Colon (tissue), 2 donors: ENCODE measurements at regions not wholly inside any gene's neighbourhood (a gene's known extent, or its start where the extent isn't known, plus 50 kb on each side); places are given as distances from the start of the nearest gene placed in this dataset.
"Not testable (repeated sequence)": the region's sequence is repeated elsewhere in the genome, so short reads cannot be mapped to it uniquely, and the experiment has no call there.

Source experiments
- FAIRE-seq: peaks from 2 replicates; lab custom pipeline; 2012; peaks lifted over from hg19 to GRCh38; lab: Jason Lieb, UNC
- donor health status: control.
- donor health status: control.

DNA sequence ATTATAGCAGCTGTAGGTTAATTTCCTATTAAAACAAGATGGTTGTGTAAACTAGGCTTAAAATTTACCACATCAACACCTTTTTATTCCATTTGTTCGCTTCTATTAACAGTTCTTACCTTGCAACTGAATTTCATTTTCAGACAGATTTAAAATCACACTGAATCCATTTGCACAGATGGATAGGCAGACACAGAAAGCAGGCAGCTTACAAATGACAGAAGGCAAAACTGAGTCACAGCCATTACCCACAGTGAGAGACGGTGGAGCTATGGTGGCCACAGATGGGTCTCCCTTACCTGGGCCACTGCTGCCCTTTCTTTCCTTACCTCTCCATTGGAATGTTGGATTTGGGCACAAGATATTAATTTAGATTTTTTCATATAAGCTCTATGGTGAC, 1567.8 kb upstream of the SLC10A2 start:
- FAIRE-seq, result no peak

DNA sequence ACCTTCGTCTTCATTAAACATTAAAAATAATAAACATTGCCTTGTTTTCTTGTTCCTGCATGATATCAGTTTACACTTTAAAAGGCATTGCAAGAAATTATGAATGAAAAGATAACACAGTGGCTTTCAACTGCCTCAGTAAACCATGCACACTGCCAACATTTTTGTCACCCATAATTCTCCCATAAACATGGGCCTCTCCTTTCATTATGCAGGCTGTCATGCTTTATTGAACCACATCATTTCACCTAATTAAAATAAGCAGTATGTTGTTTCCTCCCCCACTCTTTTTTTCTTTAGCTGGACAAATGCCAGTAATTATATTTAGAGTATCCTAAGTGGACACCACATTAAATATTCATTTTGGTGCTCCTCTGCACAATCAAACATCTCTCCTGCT, 1566.5 kb upstream of the SLC10A2 start:
- FAIRE-seq, result no peak

DNA sequence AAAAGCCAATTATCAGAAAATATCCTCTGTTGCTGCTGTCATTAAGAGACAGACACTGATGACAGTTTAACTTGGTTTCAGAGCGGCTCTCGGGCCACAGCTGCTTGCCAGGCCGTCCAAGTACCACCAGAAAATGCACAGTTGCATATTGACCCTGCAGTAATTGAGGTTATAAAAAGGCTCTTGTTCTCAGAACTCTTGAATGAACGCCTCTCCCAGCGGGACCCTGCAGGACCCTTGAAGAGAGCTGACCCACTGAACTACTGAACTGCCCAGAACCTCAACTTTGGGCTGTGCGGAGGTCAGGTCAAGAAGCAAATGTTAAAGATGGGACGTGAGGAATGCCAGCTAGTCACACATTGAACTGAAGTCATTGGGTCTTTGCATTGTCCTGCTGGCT, 1559.0 kb upstream of the SLC10A2 start:
- no peak for FAIRE-seq

DNA sequence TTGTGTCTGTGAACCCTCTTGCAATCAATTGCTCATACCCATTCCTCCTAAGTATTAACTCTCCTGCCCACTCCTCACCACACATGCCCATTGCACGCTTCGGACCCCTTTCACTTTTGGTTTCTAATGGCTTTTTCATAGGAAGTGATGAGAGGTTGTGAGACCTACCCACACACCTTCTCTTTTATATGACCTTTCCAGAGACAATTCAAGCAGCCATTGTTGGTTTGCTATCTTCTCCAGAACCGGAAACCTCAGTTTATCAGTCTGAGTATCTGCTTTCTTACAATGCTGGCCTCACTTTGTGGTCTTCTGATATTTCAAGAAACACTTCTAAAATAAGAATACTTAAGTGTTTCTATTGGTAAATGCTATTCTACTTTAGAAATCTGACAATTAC, 1550.8 kb upstream of the SLC10A2 start:
- FAIRE-seq, result no peak

DNA sequence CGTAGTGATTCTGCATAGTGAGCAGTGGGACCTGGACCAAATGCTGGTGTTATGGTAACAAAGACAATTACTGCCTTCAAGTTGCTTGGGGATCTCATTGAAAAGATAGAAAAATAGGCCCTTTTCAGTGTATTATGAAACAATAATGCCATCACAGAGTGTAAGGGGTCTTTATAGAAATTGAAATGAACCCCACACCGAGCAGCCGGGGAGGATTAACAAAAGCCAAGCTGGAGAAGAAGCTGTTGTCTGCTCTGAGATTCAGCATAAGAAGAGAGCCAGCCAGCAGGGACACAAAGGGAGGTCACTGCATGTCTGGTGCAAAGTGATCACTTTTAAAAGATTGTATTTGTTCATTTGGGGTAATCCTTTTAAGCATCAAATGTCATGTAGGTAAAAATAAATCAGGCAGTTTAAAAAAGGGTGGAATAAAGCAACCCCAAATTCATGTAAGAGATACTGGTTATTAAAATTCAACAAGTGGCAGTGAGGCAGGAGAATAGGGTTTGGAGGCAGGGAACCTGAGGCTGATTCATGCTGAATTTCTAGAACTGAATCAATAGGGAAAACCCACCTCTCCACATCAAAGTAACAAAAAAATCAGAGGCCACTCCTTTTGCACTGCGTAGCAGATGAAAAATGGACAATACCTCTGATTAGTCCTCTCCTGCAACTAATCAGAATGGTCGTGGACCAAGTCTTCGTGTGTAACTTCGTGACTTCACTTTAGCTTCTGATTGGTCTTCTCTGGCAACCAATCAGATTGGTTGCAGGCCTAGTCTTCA, 1548.3 kb upstream of the SLC10A2 start:
- no peak for FAIRE-seq

DNA sequence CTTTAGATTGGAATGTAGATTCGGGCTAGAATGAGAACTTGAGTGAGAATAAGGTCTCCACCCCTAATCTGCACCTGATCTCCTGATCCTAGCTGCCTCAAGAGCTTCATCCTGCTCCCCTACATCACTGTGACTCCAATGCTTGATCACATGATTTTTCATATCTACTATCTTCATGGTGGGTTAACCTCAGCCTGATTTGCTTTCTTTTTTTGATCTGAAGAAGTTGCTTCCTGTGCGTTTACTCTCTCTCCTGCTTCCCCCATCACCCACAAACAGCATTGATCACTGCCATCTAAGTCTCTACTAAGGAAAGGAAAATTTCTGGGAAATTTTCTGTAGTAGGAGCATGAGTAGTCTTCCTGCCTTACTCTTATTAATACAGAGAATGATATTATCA, 1542.1 kb upstream of the SLC10A2 start:
- no peak for FAIRE-seq

DNA sequence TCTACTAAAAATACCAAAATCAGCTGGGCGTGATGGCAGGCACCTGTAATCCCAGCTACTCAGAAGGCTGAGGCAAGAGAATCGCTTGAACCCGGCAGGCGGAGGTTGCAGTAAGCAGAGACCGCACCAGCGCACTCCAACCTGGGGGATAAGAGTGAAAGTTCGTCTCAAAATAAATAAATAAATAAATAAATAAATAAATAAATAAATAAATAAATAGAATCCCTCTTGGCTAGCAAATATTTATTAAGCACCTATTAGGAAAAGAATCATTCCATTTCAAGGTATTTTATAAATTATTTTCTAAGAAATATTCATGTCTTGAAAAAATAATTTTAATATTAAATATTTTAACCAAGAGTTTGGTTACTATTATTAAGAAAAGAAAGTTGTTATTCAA, 1539.2 kb upstream of the SLC10A2 start:
- not testable (repeated sequence) for FAIRE-seq

DNA sequence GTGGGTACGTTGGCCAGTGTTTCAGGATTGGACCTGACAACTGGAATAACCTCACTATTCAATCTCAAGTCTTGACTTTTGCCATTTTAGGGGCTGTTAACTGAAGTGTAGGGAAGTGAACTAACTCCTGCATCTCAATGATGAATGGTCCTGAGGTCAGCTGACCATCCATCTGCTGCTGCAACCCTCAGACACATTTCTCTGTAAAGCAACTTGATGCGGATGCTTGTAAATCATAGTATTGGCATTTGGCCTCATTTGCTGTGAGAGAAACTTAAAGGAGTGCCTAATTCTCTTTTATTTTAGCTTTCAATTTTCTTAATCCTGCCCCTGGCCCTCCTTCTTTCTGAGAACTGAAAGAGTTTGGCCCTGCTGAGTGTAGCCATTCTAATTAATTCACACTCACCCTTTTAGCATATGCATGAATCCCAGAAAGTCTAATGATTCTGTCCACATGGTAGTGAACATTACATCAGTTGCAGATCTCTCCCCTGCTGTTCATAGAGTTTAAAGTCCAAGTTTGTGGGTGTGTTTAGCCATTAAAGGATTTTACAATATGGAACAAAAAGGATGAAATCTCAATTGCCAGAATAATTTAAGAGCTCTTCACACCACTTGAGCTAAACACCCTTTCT, 1531.4 kb upstream of the SLC10A2 start:
- FAIRE-seq, result peak; percentile 5

DNA sequence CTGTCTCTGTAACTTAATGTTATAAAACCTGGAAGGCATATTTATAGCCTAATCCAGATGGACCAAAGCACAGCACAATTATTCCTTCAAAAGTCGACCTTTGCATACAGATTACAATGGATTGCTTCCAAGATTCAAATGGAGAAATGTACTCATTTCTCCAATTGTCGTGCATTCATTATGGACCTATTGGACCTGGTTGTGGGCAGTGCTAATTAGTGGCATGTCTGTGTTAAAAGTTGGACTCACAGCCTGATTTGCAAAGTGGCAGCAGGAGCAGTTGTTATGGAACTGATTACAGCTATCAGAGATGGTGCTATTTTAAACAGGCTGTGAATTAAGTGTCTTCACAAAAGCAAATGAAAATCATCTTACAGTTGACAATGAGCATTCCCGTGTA, 1529.3 kb upstream of the SLC10A2 start:
- FAIRE-seq, result no peak

DNA sequence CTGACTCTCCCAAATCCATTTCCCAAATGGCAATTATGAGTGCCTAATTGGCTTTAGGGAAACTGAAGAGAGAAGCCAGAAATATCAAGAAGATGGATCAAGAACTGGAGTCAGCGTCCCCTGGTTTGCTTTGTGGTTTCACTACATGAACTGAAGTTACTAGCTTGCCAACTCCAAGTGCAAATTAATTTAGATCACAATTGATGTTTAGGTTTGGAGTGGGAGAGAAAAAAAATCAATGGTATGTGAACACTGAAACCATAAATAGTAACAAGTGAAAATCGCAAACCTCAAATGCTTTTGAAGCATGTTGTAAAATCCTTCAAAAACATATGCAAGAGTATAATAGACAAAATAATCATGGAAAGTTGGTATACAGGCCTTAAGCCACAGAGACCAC, 1528.6 kb upstream of the SLC10A2 start:
- FAIRE-seq, result no peak

DNA sequence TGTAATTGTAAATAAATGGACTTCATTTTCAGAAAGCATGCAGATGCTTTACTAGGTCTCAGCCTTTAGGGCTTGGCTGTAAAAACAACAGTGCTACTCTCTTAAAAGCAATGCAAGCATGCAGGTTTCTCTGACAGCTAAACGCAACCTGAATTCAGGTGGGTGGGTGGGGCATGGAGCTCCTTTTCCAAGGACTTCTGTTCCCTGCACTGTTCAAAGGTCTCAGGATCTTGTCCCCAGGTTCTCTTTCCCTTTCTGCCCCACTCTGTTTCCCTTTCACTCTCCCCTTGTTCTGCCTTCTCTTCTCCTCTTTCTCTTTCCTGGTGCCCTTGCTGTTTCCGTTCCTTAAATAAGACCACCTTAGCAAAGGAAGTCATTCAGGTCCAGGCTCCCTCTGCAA, 1527.5 kb upstream of the SLC10A2 start:
- FAIRE-seq, result no peak

DNA sequence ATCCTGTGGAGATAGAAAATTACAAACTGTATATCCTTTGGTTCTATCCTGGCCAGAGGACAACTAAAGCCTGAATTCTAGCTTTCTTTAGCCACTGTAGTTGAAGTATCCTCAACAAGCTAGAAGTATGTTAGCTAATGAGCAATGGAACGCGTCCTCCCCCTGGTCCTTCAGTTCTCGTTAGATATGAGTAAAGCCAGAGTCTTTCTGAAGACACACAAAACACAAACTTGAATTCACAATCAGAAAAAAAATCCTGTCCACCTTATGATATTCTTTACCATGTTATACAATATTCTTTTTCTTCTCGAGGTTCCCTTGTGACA, 1527.0 kb upstream of the SLC10A2 start:
- no peak for FAIRE-seq

DNA sequence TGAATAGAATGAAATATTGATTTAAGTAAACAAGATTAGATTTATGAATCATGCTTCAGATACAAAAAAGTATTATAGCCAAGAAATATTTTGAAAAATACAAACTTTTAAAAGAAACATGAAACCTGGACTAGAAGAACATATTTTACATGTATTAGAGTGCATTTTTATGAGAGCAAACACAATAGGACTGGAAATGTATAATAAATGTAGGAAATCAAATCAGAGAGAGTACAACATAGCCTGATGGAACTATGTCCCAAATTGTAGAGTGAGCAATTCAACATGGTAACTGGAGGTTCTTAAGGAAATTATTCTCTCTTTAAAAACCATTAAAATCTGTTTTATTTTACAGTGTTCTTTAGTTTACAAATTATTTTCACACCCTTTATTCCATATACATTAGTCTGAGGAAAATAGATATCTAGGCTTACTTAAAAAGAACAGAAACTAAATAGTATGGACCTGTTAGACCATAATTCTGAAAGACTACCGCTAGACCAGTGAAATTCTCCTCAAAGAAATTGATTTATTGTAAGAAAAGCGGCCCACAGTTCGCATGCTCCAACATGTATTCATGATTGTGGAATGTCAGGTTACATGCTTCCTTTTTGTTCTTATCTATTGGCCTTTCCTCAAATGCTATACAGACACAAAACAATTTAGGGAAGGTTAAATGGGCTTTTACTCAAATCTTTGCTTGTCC, 1526.5 kb upstream of the SLC10A2 start:
- no peak for FAIRE-seq

DNA sequence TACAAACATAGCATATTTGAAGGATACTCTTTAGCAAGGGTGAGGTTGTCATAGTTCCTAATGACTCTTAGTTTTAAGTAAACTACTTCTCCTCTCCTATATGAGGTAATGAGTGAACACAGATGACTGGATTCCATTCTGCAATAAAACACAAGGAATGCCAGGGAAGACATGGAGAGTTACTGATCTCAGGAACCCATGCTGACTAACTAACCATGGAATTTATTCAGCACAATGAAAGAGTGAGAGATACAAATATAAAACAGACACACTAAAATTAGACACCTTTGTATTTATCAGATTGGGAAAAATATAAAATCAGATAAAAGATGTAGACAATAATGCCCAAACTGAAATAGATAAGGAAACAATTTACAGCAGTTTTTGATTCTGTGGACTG, 1525.9 kb upstream of the SLC10A2 start:
- no peak for FAIRE-seq

DNA sequence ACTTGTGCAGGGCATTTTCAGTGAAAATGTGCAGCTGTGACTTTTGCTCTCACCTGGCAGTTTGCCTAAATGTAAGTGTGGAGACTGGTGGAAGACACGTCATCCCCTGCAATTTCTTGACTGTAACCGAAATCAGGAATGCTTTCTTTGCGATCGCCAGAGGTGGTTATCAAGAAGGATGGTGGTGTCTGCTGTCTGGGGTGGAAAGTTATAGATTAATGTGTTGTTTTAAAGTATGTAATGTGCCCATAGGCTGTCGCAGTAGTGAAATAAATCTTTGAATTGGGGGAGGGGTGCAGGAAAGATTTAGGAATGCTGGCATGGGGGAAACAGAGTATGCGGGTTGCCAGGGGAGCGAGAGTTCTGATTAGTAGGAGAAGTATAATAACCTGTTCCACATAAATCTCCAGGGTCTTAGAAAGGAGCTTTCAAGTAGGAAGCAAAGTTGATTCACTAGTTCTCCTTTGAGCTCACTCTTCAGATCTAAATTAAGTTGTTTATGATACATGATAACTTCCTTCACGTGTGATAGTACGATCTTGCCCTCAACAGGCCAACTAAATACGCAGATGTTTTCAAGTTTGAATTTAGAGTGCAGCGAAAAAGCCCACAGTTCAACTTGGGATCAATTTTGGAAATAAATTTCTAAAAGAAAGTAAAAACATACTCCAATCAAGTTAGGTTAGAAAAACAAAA, 1520.0 kb upstream of the SLC10A2 start:
- FAIRE-seq, result no peak

DNA sequence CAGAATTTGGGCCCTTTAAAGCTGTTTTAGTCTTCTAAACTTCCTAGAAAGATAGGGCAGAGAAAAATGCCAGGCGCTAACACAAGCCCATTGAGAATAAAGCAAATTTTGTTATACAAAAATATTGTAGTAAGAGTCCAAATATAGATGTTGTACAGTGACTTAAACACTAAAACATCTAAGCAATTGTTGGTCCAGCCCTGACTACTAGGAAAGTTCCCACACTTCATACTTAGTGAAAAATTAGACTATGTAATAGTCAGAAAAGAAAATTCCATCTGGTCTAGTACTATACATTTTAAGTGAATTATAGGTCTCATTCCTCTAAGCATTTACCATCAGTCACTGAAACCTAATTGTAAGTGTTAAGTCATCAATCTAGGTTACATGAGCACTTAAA, 1518.3 kb upstream of the SLC10A2 start:
- no peak for FAIRE-seq

DNA sequence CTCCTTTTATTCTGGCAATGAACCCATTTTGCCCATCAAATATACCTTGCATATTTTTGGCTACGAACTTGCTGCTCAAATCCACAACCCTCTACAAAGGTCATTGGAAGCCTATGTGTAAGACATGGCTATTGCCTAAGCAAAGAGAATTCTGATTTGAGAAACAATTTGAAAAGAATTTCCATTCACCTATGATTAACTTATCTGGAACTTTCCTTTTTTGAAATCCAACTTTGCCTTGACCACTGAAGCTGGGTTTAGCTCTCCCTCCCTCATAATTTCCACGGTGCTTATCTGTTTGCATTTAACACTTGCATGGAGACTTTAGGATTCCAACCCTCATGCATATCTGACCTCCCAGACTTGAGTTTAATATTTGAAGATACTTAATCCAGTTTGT, 1514.7 kb upstream of the SLC10A2 start:
- no peak for FAIRE-seq

DNA sequence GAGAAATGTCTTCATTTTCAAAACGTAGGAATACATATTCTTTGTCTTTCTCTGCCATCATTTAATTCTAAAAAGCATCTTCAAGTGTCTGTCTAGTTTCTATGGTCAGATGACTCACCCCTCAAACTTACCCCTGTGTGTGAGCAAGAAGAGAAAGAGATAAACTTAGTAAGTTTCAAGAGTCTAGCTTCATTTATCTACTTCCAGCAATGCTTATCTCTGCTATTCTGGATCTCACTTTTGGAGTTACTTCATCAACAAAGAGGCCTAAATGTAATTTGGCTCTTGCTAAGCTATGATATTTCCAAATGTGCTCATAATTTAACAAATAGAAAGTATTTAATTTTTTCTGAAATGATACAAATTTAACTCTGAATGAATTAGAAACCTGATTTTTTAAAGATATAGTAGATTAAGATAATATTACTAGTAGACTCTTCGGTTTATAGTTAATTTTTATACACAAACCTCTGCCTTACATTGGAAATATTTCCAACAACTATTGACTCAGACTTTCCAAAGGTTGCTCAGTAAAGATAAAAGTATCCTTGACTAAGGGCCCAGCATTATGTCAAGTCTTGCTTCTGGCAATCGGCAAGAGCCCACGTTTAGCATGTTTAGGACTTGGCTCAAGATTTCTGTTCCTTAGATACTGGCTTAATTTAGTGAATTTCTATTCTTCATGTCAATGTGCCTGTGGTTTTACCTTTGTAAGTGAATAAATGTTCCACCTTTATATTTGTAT, 1511.0 kb upstream of the SLC10A2 start:
- no peak for FAIRE-seq

DNA sequence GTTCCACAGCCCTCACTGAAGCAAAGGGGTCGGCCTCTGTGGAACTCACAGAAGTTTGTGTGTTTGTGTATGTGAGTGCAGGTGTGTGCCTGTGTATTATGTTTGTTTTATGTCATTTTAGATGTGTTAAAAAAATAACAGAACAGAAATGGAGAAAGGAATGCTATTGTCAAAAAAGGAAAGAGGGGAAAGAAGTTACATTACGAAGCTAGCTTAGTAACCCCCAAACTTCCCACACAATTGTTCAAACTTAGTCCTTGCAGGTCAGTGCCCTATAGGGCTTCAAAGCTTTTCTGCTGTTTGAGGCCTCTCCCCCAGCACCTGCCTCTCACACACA, 1505.6 kb upstream of the SLC10A2 start:
- no peak for FAIRE-seq

DNA sequence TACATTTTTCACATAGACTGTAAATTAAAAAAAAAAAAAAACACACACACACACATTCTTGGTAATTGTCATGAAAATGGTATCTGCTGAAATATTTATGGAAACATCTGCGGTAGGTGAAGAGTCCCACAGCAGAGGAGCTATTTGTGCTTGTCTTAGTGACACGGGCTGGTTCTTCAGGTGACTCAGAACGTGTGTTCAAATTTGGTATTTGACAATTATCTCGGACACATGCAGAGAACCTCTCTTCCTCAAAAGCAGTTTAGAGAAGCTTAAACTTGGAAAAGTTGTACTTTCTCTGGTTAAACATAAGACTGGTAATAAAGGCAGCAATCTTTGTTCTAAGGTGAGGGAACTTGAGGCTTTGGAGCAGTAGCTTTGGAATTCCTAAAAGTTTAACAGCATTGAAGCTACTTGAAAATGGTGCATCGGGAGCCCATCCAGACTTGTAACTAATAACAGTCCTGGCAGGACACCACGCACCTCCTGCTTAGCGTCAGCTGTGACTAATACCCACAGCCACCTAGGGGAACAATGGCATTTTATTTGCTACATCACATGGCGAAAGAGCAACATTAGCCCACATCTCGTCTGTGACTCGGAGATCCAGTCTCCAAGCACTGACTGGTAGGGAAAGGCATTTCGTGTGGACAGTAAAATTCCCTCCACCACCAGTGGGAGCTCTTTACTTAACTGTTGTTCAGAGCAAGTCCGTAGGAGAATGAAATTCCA, 1505.1 kb upstream of the SLC10A2 start:
- no peak for FAIRE-seq

DNA sequence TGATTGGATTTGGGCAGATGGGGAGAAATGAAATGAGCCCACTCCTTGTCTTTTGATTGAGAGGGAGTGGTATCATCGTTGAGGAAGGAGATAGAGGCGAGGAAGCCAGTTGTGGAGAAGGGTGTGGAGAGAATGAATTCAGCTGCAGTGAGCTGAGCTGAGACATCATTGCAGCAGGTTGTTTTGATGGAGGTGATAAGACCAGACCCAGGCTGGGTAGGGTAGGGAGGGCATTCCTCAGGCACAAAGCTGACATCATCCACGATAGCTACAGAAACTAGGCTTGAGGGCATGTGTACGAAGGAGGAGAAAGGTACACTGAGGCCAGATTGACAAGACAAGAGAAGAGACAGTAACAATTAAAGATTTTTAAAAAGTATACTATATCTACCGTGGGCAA, 1500.9 kb upstream of the SLC10A2 start:
- FAIRE-seq, result no peak

DNA sequence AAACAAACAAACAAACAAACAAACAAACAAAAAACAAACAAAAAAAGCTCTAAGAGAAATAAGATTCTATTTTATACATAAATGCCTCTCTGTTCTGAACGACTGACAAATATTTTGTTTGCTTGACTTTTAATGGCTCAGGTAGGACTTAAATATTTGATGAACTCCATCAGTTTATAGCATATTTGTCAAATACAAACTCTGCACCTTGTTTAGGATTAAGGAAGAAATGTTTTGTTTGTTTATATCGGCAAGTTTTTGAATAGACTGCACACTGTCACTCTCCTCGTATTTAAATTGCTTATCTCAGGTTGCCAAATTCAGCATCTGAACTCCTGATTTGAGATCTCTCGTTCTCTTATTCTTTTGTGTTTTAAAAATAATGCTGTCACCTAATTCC, 1499.7 kb upstream of the SLC10A2 start:
- no peak for FAIRE-seq
